Lower leg skin (tissue), 3 donors: ENCODE measurements at regions not wholly inside any gene's neighbourhood (a gene's known extent, or its start where the extent isn't known, plus 50 kb on each side); places are given as distances from the start of the nearest gene placed in this dataset.

Source experiments
- POLR2A ChIP-seq, 2 donors: fragments of 450-650 bp; IDR thresholded peaks; one replicate each; pipeline ENCODE4 v1.6.1; 2016 to 2017; ENCODE audit warnings: antibody characterized with exemption in 2 of 2, mild to moderate bottlenecking in 1 of 2, moderate library complexity in 1 of 2
- TF ChIP-seq, protein P1 (sequence below), 3 donors: fragments of 450-650 bp; IDR thresholded peaks; one replicate each; pipeline ENCODE4 v1.5.1; 2016; ENCODE audit warnings: antibody characterized with exemption in 3 of 3, mild to moderate bottlenecking in 3 of 3, moderate library complexity in 2 of 3

DNA sequence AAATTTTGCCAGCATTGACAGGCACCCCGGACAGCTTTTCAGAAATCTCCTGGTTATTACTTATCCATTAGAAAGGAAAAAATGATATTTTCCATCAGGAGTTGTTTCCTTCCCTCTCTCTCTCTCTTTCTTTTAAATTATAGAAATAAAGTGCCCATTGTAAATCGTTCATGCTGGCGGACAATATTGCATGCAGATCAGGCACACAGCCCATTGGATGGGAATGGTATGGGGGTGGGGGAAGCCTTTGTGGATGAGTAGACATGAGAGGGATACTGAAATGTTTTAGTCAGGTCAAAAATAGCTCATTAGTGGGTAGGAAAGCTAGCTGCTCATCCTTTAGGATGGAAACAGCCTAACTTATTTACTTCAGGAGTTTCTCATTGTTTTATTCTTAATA lies 764.9 kb upstream of the MMS22L start:
- TF ChIP-seq POLR2A (IDR thresholded peaks at IDR 0.05) = no peak
- TF ChIP-seq, protein P1, sequence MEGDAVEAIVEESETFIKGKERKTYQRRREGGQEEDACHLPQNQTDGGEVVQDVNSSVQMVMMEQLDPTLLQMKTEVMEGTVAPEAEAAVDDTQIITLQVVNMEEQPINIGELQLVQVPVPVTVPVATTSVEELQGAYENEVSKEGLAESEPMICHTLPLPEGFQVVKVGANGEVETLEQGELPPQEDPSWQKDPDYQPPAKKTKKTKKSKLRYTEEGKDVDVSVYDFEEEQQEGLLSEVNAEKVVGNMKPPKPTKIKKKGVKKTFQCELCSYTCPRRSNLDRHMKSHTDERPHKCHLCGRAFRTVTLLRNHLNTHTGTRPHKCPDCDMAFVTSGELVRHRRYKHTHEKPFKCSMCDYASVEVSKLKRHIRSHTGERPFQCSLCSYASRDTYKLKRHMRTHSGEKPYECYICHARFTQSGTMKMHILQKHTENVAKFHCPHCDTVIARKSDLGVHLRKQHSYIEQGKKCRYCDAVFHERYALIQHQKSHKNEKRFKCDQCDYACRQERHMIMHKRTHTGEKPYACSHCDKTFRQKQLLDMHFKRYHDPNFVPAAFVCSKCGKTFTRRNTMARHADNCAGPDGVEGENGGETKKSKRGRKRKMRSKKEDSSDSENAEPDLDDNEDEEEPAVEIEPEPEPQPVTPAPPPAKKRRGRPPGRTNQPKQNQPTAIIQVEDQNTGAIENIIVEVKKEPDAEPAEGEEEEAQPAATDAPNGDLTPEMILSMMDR (IDR thresholded peaks at IDR 0.05) = no peak
